ENCODE measurements at regions not wholly inside any gene's neighbourhood (a gene's known extent, or its start where the extent isn't known, plus 50 kb on each side); places are given as distances from the start of the nearest gene placed in this dataset.

DNA sequence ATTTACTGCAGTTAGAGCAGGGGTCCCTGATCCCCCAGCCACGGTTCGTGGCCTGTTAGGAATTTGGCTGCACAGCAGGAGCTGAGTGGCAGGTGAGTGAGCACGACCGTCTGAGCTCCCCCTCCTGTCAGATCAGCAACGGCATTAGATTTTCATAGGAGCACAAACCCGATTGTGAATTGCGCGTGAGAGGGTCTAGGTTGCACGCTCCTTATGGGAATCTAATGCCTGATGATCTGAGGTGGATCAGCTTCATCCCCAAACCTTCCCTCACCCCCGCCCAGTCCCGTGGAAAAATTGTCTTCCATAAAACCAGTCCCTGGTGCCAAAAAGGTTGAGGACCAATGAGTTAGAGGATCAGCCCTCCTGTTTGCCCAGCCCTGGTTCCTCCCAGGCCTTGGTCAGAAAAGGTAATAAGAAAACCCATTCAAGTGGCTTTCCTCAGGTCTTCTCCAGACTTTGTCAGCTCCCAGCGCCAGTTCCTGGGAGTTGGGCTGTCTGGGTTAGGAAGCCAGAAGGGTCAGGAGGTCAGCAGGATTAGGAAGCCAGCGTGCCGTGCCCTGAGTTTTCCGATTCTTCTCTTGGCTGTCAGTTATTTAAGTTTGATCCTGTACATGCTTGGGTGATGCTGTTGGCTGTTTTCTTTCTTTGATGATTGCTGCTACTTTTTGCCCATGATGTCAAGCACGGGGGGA is 139.9 kb upstream of the PMEPA1 start:
- TF ChIP-seq POLR2AphosphoS5 (IDR thresholded peaks at IDR 0.05; ENCODE audit: low read depth, low read length) (no peak), POLR2A (IDR thresholded peaks at IDR 0.05; ENCODE audit: low read depth, low read length) (no peak), PAX5 (IDR thresholded peaks at IDR 0.05; ENCODE audit: insufficient read depth, low read length, severe bottlenecking) (no peak), POU2F2 (IDR thresholded peaks at IDR 0.05; ENCODE audit: low read depth, low read length) (no peak)

Measured in GM12891 (cell line).